HFF-Myc (cell line): ENCODE measurements at regions not wholly inside any gene's neighbourhood (a gene's known extent, or its start where the extent isn't known, plus 50 kb on each side); places are given as distances from the start of the nearest gene placed in this dataset.

ENCODE experiments used
- DNase-seq: peaks from one replicate; pipeline ENCODE4 v3.0.0-alpha.2; 2011; ENCODE audit warnings: low read depth; ENCODE audit errors: extremely low read depth
- H3K4me3 ChIP-seq: replicated peaks from 2 replicates; pipeline ENCODE4 v1.5.1; 2011; ENCODE audit warnings: low read depth, mild to moderate bottlenecking, control low read depth, low read length
- TF ChIP-seq, protein P1 (sequence below): IDR thresholded peaks from 2 replicates; pipeline ENCODE4 v1.5.1; 2012; ENCODE audit warnings: mild to moderate bottlenecking, low read depth, low read length, control low read depth; ENCODE audit errors: missing control alignments

DNA sequence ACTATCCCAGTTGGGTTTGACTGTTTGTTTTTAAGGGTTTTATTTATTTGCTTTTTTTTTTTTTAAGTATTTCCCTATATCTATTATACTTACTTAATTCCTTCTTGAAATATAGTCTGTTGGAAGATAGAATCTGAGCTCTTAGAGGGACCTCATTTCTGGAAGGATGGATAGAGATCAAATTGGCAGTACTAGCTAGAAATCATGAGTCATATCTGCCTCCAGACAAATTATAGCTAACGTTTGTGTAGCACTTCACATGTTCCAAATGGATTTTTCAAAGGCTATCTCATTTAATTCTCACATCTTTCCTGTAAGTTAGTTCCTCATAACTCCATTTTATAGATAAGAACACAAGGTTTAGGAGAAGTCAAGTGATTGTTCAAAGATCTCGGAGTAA is 384.7 kb downstream of the ZIC1 start:
- no peak overlapping the region for H3K4me3 ChIP-seq
- no peak for DNase-seq
- TF ChIP-seq, protein P1, sequence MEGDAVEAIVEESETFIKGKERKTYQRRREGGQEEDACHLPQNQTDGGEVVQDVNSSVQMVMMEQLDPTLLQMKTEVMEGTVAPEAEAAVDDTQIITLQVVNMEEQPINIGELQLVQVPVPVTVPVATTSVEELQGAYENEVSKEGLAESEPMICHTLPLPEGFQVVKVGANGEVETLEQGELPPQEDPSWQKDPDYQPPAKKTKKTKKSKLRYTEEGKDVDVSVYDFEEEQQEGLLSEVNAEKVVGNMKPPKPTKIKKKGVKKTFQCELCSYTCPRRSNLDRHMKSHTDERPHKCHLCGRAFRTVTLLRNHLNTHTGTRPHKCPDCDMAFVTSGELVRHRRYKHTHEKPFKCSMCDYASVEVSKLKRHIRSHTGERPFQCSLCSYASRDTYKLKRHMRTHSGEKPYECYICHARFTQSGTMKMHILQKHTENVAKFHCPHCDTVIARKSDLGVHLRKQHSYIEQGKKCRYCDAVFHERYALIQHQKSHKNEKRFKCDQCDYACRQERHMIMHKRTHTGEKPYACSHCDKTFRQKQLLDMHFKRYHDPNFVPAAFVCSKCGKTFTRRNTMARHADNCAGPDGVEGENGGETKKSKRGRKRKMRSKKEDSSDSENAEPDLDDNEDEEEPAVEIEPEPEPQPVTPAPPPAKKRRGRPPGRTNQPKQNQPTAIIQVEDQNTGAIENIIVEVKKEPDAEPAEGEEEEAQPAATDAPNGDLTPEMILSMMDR: no peak

DNA sequence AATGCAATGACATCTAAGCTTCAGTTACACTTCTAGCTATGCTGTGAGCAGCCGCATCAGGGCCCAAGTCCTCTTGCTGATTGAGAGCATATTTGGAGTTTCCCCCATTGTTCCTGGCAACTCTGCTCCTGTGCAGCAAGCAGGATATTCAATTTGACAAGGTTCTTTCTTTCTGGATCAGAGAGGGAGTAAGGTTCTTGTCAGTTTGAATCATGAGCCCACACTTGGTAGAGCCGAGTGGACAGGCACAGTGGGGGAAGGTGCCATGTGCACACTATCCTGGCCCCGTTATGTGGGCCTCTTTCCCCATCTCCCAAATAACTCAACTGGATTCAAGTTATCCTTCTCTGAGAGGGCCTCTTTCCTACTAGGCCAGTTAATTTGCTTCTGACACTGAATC is 385.4 kb downstream of the ZIC1 start:
- TF ChIP-seq, protein P1: no peak
- DNase-seq: no peak
- H3K4me3 ChIP-seq: no peak overlapping the region

DNA sequence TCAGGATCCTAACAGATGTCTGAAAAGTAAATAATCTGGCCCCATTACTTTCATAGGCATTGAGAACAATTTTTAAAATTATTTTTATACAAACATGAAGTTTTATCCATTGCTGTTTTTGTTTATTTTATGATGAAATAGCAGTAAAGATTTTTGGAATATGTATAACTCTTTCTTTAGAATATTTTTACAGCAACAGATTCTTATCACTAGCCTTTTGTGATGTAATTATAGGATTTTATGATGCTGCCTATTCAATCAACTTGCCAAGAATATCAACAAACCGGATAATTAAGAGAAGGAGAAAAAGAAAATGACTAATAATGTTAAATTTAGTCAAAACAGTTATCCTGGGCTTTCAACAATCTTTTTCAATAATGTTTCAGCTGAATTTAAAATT is 386.3 kb downstream of the ZIC1 start:
- no peak overlapping the region for H3K4me3 ChIP-seq
- TF ChIP-seq, protein P1: no peak
- no peak for DNase-seq

DNA sequence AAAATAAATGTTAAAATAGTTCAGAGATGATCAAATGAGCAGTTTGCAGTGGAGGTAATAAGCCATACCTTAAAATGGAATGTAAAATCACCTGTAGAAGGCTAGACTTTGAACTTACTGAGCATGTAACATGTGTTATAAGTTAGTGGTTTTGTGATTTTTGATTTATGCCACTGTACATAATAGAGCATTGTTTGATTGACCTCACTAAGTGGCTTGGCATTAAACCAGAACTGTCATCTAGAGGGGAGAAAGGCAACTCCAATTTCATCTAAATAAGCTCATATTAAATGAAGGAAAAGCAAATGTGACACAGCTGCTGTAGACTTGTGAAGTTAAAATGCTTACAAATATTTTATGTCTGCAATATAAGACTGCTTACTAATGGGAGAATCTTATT is 387.9 kb downstream of the ZIC1 start:
- TF ChIP-seq, protein P1: no peak
- no peak for DNase-seq
- no peak overlapping the region for H3K4me3 ChIP-seq

DNA sequence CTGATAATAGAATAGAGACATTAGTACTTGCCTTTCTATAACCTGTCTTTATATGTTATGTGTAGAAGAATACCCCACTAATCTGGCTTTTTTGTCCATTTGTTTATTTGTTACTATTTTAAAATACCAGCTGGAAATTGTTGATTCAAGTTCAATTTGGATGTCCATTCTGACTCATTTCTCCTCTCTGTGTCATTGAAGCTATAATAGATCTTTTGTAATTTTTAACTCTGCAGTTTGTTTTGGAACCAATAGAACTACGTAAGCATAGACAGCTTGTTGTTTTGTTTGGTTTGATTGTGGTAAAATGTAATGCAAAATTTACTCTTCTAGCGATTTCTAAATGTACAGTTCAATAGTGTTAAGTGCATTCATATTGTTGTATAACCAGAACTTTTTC is 390.4 kb downstream of the ZIC1 start:
- no peak overlapping the region for H3K4me3 ChIP-seq
- TF ChIP-seq, protein P1: no peak
- no peak for DNase-seq

DNA sequence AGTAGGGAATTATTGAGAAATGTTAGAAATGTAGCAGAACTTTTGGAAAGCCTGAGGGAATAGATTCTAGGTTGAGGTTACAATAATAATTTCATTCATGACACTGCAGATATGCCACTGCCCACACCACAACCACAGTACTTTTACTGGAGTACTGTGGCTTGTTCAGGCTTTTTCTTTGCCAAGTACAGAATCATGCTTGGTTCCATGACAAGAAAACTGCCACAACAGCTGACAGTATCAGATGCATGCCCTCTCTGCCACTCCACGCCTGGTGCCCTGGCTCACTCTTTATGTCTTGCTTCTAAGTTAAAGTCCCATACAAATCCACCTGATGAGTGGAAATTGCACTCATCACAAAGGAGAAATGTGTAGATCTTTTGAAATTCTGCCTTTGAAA is 398.6 kb downstream of the ZIC1 start:
- no peak overlapping the region for H3K4me3 ChIP-seq
- TF ChIP-seq, protein P1: no peak
- no peak for DNase-seq

DNA sequence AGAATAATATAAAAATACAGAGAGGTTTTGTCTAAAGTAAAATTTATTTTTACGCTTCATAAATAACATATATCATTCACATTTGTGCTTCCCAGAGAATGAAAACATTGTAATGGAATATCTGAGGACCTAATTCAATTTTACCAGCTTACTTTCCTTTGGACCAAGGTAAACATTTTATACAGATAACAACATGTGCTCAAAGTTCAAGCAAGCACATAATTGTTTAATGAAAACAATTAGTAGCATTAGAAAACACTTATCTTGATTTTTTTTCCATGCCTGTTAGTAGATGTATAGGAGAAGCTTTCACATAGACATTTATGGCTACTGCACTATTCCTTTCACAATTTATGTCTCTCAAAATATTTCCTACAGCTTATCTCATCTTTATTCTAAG is 400.0 kb downstream of the ZIC1 start:
- TF ChIP-seq, protein P1: no peak
- no peak overlapping the region for H3K4me3 ChIP-seq
- DNase-seq: no peak
